H1 (cell line): ENCODE measurements at regions not wholly inside any gene's neighbourhood (a gene's known extent, or its start where the extent isn't known, plus 50 kb on each side); places are given as distances from the start of the nearest gene placed in this dataset.

Source experiments
- CTCF ChIA-PET: fragments of 300-600 bp; sonication (Branson Sonifier 250); formaldehyde crosslinking; loops from one replicate; lab custom pipeline; 2021; ENCODE audit not compliant: partially characterized antibody; lab: Charles Lee
- POLR2A ChIA-PET: fragments of 300-600 bp; sonication (Branson Sonifier 250); formaldehyde crosslinking; loops from one replicate; lab custom pipeline; 2021; ENCODE audit warnings: inconsistent platforms; ENCODE audit not compliant: partially characterized antibody; lab: Charles Lee
- DNase-seq, 2 experiments: peaks; one replicate each; pipeline versions ENCODE4 v3.0.0 to v3.0.0-alpha.2; 2010 to 2022; ENCODE audit warnings: low spot score in 2 of 2, low read depth in 1 of 2, mixed read lengths in 1 of 2
- FAIRE-seq: peaks from 2 replicates; lab custom pipeline; 2011; peaks lifted over from hg19 to GRCh38; lab: Jason Lieb, UNC
- H2AFZ ChIP-seq: 2 replicates; pipeline ENCODE4 v1.8.1; 2012; ENCODE audit warnings: low read length, inconsistent platforms
- H2AK5ac ChIP-seq: 2 replicates; pipeline ENCODE4 v1.6.1; 2013; ENCODE audit warnings: low read depth, low read length
- H2BK120ac ChIP-seq: replicated peaks from 2 replicates; pipeline ENCODE3; 2013; ENCODE audit warnings: low read depth, low read length, inconsistent platforms
- H2BK12ac ChIP-seq: 2 replicates; pipeline ENCODE4 v1.6.1; 2013; ENCODE audit warnings: low read depth, low read length
- H2BK15ac ChIP-seq: 2 replicates; pipeline ENCODE4 v1.6.1; 2013; ENCODE audit warnings: low read length
- H2BK20ac ChIP-seq: 2 replicates; pipeline ENCODE4 v1.6.1; 2013; ENCODE audit warnings: low read length
- H2BK5ac ChIP-seq: 2 replicates; pipeline ENCODE4 v1.6.1; 2013; ENCODE audit warnings: low read depth, low read length
- H3K14ac ChIP-seq: 2 replicates; pipeline ENCODE4 v1.6.1; 2013; ENCODE audit warnings: inconsistent platforms; ENCODE audit not compliant: insufficient read length
- H3K18ac ChIP-seq: 2 replicates; pipeline ENCODE4 v1.6.1; 2013; ENCODE audit warnings: low read length; ENCODE audit errors: extremely low read depth
- H3K23ac ChIP-seq: 2 replicates; pipeline ENCODE4 v1.6.1; 2013; ENCODE audit warnings: inconsistent platforms; ENCODE audit not compliant: insufficient read length
- H3K23me2 ChIP-seq: 2 replicates; pipeline ENCODE4 v1.6.1; 2013; ENCODE audit warnings: low read depth, low read length
- H3K27ac ChIP-seq: 2 replicates; pipeline ENCODE4 v1.6.1; 2011; ENCODE audit warnings: low read depth, low read length, inconsistent platforms
- H3K27me3 ChIP-seq, 4 experiments: replicated peaks in 1 of 4; 1 replicate in 1 of 4; 2 replicates in 3 of 4; pipeline versions ENCODE4 v1.6.1 to v1.8.1; 2011 to 2013; ENCODE audit warnings: low read length in 3 of 4, mild to moderate bottlenecking in 3 of 4, inconsistent platforms in 2 of 4, mixed read lengths in 2 of 4, moderate library complexity in 1 of 4; ENCODE audit not compliant: control insufficient read depth in 3 of 4, insufficient read depth in 3 of 4; ENCODE audit errors: extremely low read depth in 1 of 4
- H3K36me3 ChIP-seq, 4 experiments: 2 replicates each; pipeline versions ENCODE4 v1.6.1 to v1.8.1; 2011 to 2013; ENCODE audit warnings: mild to moderate bottlenecking in 4 of 4, low read length in 3 of 4, moderate library complexity in 2 of 4, control low read depth in 1 of 4, inconsistent platforms in 1 of 4; ENCODE audit not compliant: insufficient read depth in 4 of 4, control insufficient read depth in 2 of 4
- H3K4ac ChIP-seq: replicated peaks from 2 replicates; pipeline ENCODE3; 2013; ENCODE audit warnings: low read length, low read depth, mixed read lengths, inconsistent platforms; ENCODE audit not compliant: insufficient read length
- H3K4me1 ChIP-seq, 4 experiments: replicated peaks in 1 of 4; 1 replicate in 1 of 4; 2 replicates in 3 of 4; pipeline versions ENCODE4 v1.6.1 to v1.8.1; 2011 to 2013; ENCODE audit warnings: low read length in 3 of 4, inconsistent platforms in 2 of 4, mixed read lengths in 1 of 4; ENCODE audit not compliant: insufficient read depth in 4 of 4, control insufficient read depth in 3 of 4
- H3K4me2 ChIP-seq, 2 experiments: 2 replicates each; pipeline versions ENCODE4 v1.6.1 to v1.8.1; 2011 to 2013; ENCODE audit warnings: low read depth in 2 of 2, low read length in 2 of 2, control low read depth in 1 of 2, inconsistent platforms in 1 of 2, mild to moderate bottlenecking in 1 of 2; ENCODE audit not compliant: insufficient read depth in 1 of 2
- H3K4me3 ChIP-seq, 4 experiments: fragments of 200-600, 300-600 bp in 1 of 4; sonication (generic), shearing (Covaris generic), sonication (Bioruptor Twin) in 1 of 4; 2 replicates each; pipeline versions ENCODE4 v1.5.1 to v1.8.1; 2011 to 2016; ENCODE audit warnings: low read length in 4 of 4, low read depth in 3 of 4, control low read depth in 2 of 4, inconsistent platforms in 2 of 4, mild to moderate bottlenecking in 2 of 4, mixed read lengths in 1 of 4, moderate library complexity in 1 of 4; ENCODE audit not compliant: insufficient read depth in 2 of 4; ENCODE audit errors: extremely low read depth in 1 of 4
- H3K56ac ChIP-seq: replicated peaks from 2 replicates; pipeline ENCODE3; 2013; ENCODE audit warnings: low read depth, mild to moderate bottlenecking, mixed read lengths, low read length, inconsistent platforms; ENCODE audit not compliant: insufficient read length
- H3K79me1 ChIP-seq: 2 replicates; pipeline ENCODE4 v1.6.1; 2013; ENCODE audit warnings: low read depth, low read length, control low read depth
- H3K79me2 ChIP-seq, 2 experiments: 2 replicates each; pipeline versions ENCODE4 v1.6.1 to v1.8.1; 2012 to 2013; ENCODE audit warnings: low read length in 2 of 2, mild to moderate bottlenecking in 2 of 2, inconsistent platforms in 1 of 2; ENCODE audit not compliant: insufficient read depth in 2 of 2, control insufficient read depth in 1 of 2
- H3K9ac ChIP-seq, 4 experiments: replicated peaks in 1 of 4; 1 replicate in 1 of 4; 2 replicates in 3 of 4; pipeline versions ENCODE4 v1.6.1 to v1.8.1; 2011 to 2013; ENCODE audit warnings: low read depth in 3 of 4, low read length in 3 of 4, control low read depth in 2 of 4, mild to moderate bottlenecking in 2 of 4, moderate library complexity in 2 of 4, inconsistent platforms in 1 of 4; ENCODE audit errors: extremely low read depth in 1 of 4
- H3K9me3 ChIP-seq, 2 experiments: 2 replicates each; pipeline versions ENCODE4 v1.6.1 to v1.8.1; 2012 to 2013; ENCODE audit warnings: mild to moderate bottlenecking in 2 of 2, moderate library complexity in 2 of 2, control low read depth in 1 of 2, inconsistent platforms in 1 of 2, low read depth in 1 of 2, low read length in 1 of 2, mixed read lengths in 1 of 2; ENCODE audit not compliant: insufficient read depth in 2 of 2
- H4K20me1 ChIP-seq, 2 experiments: replicated peaks in 1 of 2; 2 replicates each; pipeline versions ENCODE3 to v1.8.1; 2011 to 2013; ENCODE audit warnings: inconsistent platforms in 2 of 2, low read length in 2 of 2, mild to moderate bottlenecking in 1 of 2; ENCODE audit not compliant: insufficient read depth in 2 of 2, control insufficient read depth in 1 of 2
- H4K5ac ChIP-seq: 2 replicates; pipeline ENCODE4 v1.6.1; 2013; ENCODE audit warnings: low read length, low read depth, mixed read lengths, inconsistent platforms; ENCODE audit not compliant: insufficient read length
- H4K8ac ChIP-seq: 2 replicates; pipeline ENCODE4 v1.8.0; 2013; ENCODE audit warnings: mild to moderate bottlenecking, moderate library complexity, low read length, inconsistent platforms; ENCODE audit not compliant: insufficient read depth; ENCODE audit errors: extremely low read depth
- H4K91ac ChIP-seq: replicated peaks from 2 replicates; pipeline ENCODE3; 2013; ENCODE audit warnings: low read length, mixed read lengths, inconsistent platforms; ENCODE audit not compliant: insufficient read length
- BACH1 ChIP-seq: IDR thresholded peaks from 2 replicates; pipeline ENCODE4 v1.6.1; 2012; ENCODE audit warnings: low read length, improper control_type of control experiment
- CEBPB ChIP-seq: IDR thresholded peaks from 2 replicates; pipeline ENCODE4 v1.6.1; 2012; ENCODE audit warnings: low read depth, low read length
- CTBP2 ChIP-seq: IDR thresholded peaks from 2 replicates; pipeline ENCODE4 v1.7.0; 2011; ENCODE audit warnings: borderline replicate concordance, mild to moderate bottlenecking, moderate library complexity, mixed read lengths, low read length; ENCODE audit not compliant: insufficient read depth, insufficient read length
- E2F6 ChIP-seq: IDR thresholded peaks from 2 replicates; pipeline ENCODE4 v1.6.1; 2012; ENCODE audit warnings: inconsistent platforms
- GABPA ChIP-seq: IDR thresholded peaks from 2 replicates; pipeline ENCODE4 v1.6.1; 2011; ENCODE audit warnings: mild to moderate bottlenecking, low read length, moderate library complexity, borderline replicate concordance; ENCODE audit not compliant: insufficient read depth
- GTF2F1 ChIP-seq: IDR thresholded peaks from 2 replicates; pipeline ENCODE4 v1.6.1; 2012; ENCODE audit warnings: low read depth, low read length, improper control_type of control experiment, borderline replicate concordance
- HDAC6 ChIP-seq: IDR thresholded peaks from one replicate; pipeline ENCODE4 v1.7.1; 2012; ENCODE audit warnings: low read depth, mild to moderate bottlenecking, inconsistent platforms, low read length, moderate library complexity
- JUND ChIP-seq: IDR thresholded peaks from 2 replicates; pipeline ENCODE4 v1.6.1; 2011; ENCODE audit warnings: mild to moderate bottlenecking, improper control_type of control experiment, low read length
- KDM4A ChIP-seq: IDR thresholded peaks from one replicate; pipeline ENCODE4 v1.7.1; 2012; ENCODE audit warnings: low read depth, mild to moderate bottlenecking, moderate library complexity, low read length, inconsistent platforms; ENCODE audit not compliant: severe bottlenecking
- KDM5A ChIP-seq: fragments of 200-600 bp; IDR thresholded peaks from 2 replicates; pipeline ENCODE4 v1.7.1; 2012; ENCODE audit warnings: mild to moderate bottlenecking, low read length, inconsistent platforms, mixed read lengths
- PHF8 ChIP-seq: fragments of 200-600 bp; sonication (generic); conservative IDR thresholded peaks from 2 replicates; pipeline ENCODE4 v1.7.1; 2012; ENCODE audit warnings: low read depth, mild to moderate bottlenecking, inconsistent platforms, low read length, moderate library complexity
- RNF2 ChIP-seq: fragments of 200-900, 300-1000 bp; sonication (generic); IDR thresholded peaks from 2 replicates; pipeline ENCODE4 v1.7.1; 2016; ENCODE audit warnings: borderline replicate concordance, low read depth, mild to moderate bottlenecking, antibody characterized with exemption, low read length; ENCODE audit not compliant: poor library complexity, severe bottlenecking; ENCODE audit errors: missing control alignments
- SP4 ChIP-seq: IDR thresholded peaks from 2 replicates; pipeline ENCODE4 v1.6.1; 2012; ENCODE audit warnings: low read length, inconsistent platforms
- TAF7 ChIP-seq: optimal IDR thresholded peaks from 2 replicates; pipeline ENCODE3; 2011; ENCODE audit warnings: low read depth, mild to moderate bottlenecking, inconsistent platforms, low read length, moderate library complexity, borderline replicate concordance
- WGBS, 2 experiments: shearing (Covaris generic) in 1 of 2; methylation state at CpG; one replicate each; pipeline versions ENCODE4 v1.1.6 to v1.1.7; 2013 to 2015; ENCODE audit warnings: low lambda C conversion rate in 2 of 2, mixed read lengths in 2 of 2, inconsistent platforms in 1 of 2, low coverage in 1 of 2, missing lambda C conversion rate in 1 of 2; ENCODE audit not compliant: insufficient replicate concordance in 2 of 2, insufficient coverage in 1 of 2, insufficient read length in 1 of 2; ENCODE audit errors: extremely low coverage in 1 of 2, missing lambda C conversion rate in 1 of 2; 5-methylcytosine and 5-hydroxymethylcytosine counted together

GRCh38 chr6:141403827-141404226 lies 728.9 kb upstream of the GJE1 start:
- no peak overlapping the region for H2BK5ac ChIP-seq
- no peak for FAIRE-seq
- CTCF ChIA-PET, result no interaction called here
- H2AK5ac ChIP-seq, result no peak overlapping the region
- H3K79me1 ChIP-seq, result no peaks in the 10 kb centered on the region
- H3K27ac ChIP-seq, result no peak overlapping the region
- no peak overlapping the region for H3K4me3 ChIP-seq
- H3K14ac ChIP-seq, result no peak overlapping the region
- no peak overlapping the region for H4K91ac ChIP-seq
- H3K18ac ChIP-seq, result no peak overlapping the region
- no peaks in the 10 kb centered on the region; a peak in 1 of 8 replicates for H3K36me3 ChIP-seq
- H3K27me3 ChIP-seq, result no peaks in the 10 kb centered on the region
- 93% methylated on average over 2 of the region's 2 CpGs; no CpG with 5 or more reads in 1 of the 2 experiments for WGBS, 2 experiments
- no peak overlapping the region for H4K5ac ChIP-seq
- H2BK15ac ChIP-seq, result no peak overlapping the region
- H3K23ac ChIP-seq, result no peak overlapping the region
- no peak overlapping the region for H3K4me2 ChIP-seq
- no peaks in the 10 kb centered on the region for H3K79me2 ChIP-seq
- H3K56ac ChIP-seq, result no peak overlapping the region
- no peak overlapping the region for H3K4ac ChIP-seq
- POLR2A ChIA-PET, result interaction anchor here (0.6 kb wide), 1 partner anchor 26 kb away, joined by 3 read pairs; no protein-coding TSS in a partner anchor
- H2BK20ac ChIP-seq, result no peak overlapping the region
- H3K9ac ChIP-seq, result no peak overlapping the region
- H4K20me1 ChIP-seq, result no peaks in the 10 kb centered on the region
- peaks cover 14 to 23% of the 10 kb centered on the region in 2 experiments for H3K9me3 ChIP-seq
- H2BK12ac ChIP-seq, result no peak overlapping the region
- DNase-seq, result no peak
- no peak overlapping the region for H2AFZ ChIP-seq
- H3K4me1 ChIP-seq, result no peaks in the 10 kb centered on the region
- H2BK120ac ChIP-seq, result no peak overlapping the region
- no peaks in the 10 kb centered on the region for H3K23me2 ChIP-seq
- H4K8ac ChIP-seq, result no peak overlapping the region
- TF ChIP-seq E2F6 (no peak), GABPA (no peak), TAF7 (no peak), CTBP2 (no peak), KDM4A (no peak), KDM5A (no peak), GTF2F1 (no peak), PHF8 (no peak), HDAC6 (no peak), RNF2 (no peak), JUND (no peak), BACH1 (no peak), CEBPB (no peak), SP4 (no peak)
